ENCODE measurements at regions not wholly inside any gene's neighbourhood (a gene's known extent, or its start where the extent isn't known, plus 50 kb on each side); places are given as distances from the start of the nearest gene placed in this dataset.
A peak's percentile ranks its signal among the peaks of the same experiment; 100 is the strongest.

GRCh38 chr7:142440219-142440905 lies 182.5 kb upstream of the PRSS58 start:
- Histone ChIP-seq H3K27me3 (no peaks in the 10 kb centered on the region), H3K4me3 (no peak overlapping the region), H3K9me3 (no peaks in the 10 kb centered on the region), H3K27ac (no peak overlapping the region), H3K4me1 (no peaks in the 10 kb centered on the region), H3K36me3 (no peaks in the 10 kb centered on the region)
- DNase-seq (ENCODE audit: low spot score in 2 of 2), result no peak
- TF ChIP-seq EP300 (IDR thresholded peaks at IDR 0.05), result no peak
- no peak for TF ChIP-seq CTCF (IDR thresholded peaks at IDR 0.05)
- TF ChIP-seq POLR2A (IDR thresholded peaks at IDR 0.05), result no peak
- WGBS, 2 donors, result 64 to 75% methylated on average over 6 of the region's 6 CpGs

- H3K9me3 ChIP-seq, result no peaks in the 10 kb centered on the region
- no peaks in the 10 kb centered on the region for H3K36me3 ChIP-seq
- no peak overlapping the region for H3K4me3 ChIP-seq
- H3K27ac ChIP-seq, result no peak overlapping the region
- no peak for TF ChIP-seq CTCF (IDR thresholded peaks at IDR 0.05)
- no peak for TF ChIP-seq POLR2A (IDR thresholded peaks at IDR 0.05)
- no peak for TF ChIP-seq EP300 (IDR thresholded peaks at IDR 0.05)
- no peaks in the 10 kb centered on the region for H3K4me1 ChIP-seq
- 80 to 83% methylated on average over 4 of the region's 4 CpGs for WGBS, 2 donors
- no peaks in the 10 kb centered on the region for H3K27me3 ChIP-seq
- DNase-seq (ENCODE audit: low spot score in 2 of 2), result no peak
Observed at GRCh38 chr7:142439739-142440138, 181.9 kb upstream of the PRSS58 start.

GRCh38 chr7:142438923-142439515 lies 181.2 kb upstream of the PRSS58 start:
- WGBS, 2 donors, result 80 to 95% methylated on average over 8 of the region's 8 CpGs

GRCh38 chr7:142438235-142438922 lies 180.5 kb upstream of the PRSS58 start:
- 83 to 86% methylated on average over 12 of the region's 12 CpGs for WGBS, 2 donors
- H3K4me1 ChIP-seq, result no peaks in the 10 kb centered on the region

More at GRCh38 chr7:142438923-142439515, 181.2 kb upstream of the PRSS58 start:
- no peak overlapping the region for H3K27ac ChIP-seq
- DNase-seq (ENCODE audit: low spot score in 2 of 2), result no peak
- TF ChIP-seq EP300 (IDR thresholded peaks at IDR 0.05) (no peak), POLR2A (IDR thresholded peaks at IDR 0.05) (no peak), CTCF (IDR thresholded peaks at IDR 0.05) (no peak)
- no peaks in the 10 kb centered on the region for H3K4me1 ChIP-seq
- H3K4me3 ChIP-seq, result no peak overlapping the region
- H3K36me3 ChIP-seq, result no peaks in the 10 kb centered on the region
- no peaks in the 10 kb centered on the region for H3K27me3 ChIP-seq
- no peaks in the 10 kb centered on the region for H3K9me3 ChIP-seq

More at GRCh38 chr7:142438235-142438922, 180.5 kb upstream of the PRSS58 start:
- Histone ChIP-seq H3K27ac (no peak overlapping the region), H3K9me3 (no peaks in the 10 kb centered on the region), H3K36me3 (no peaks in the 10 kb centered on the region), H3K27me3 (no peaks in the 10 kb centered on the region), H3K4me3 (no peak overlapping the region)
- DNase-seq (ENCODE audit: low spot score in 2 of 2), result no peak
- TF ChIP-seq EP300 (IDR thresholded peaks at IDR 0.05), result no peak
- peak in 1 of 5 experiments; percentile 32 for TF ChIP-seq CTCF (IDR thresholded peaks at IDR 0.05)

Measured in tibial nerve (tissue), 4 donors.